ENCODE measurements at regions not wholly inside any gene's neighbourhood (a gene's known extent, or its start where the extent isn't known, plus 50 kb on each side); places are given as distances from the start of the nearest gene placed in this dataset.

GRCh38 chr2:128622371-128622770, 303.7 kb upstream of the HS6ST1 start:
- no peak for DNase-seq

GRCh38 chr2:128622955-128623620, 304.4 kb upstream of the HS6ST1 start:
- DNase-seq = no peak

GRCh38 chr2:128623776-128624761, 305.4 kb upstream of the HS6ST1 start:
- DNase-seq = no peak

GRCh38 chr2:128624956-128625355, 306.3 kb upstream of the HS6ST1 start:
- DNase-seq = no peak

- DNase-seq = no peak
Observed at GRCh38 chr2:128625421-128625820, 306.8 kb upstream of the HS6ST1 start.

- DNase-seq = no peak
Observed at GRCh38 chr2:128625963-128626759, 307.5 kb upstream of the HS6ST1 start.

- DNase-seq = no peak
Observed at GRCh38 chr2:128626760-128627511, 308.3 kb upstream of the HS6ST1 start.

- no peak for DNase-seq
Observed at GRCh38 chr2:128628206-128628605, 309.5 kb upstream of the HS6ST1 start.

GRCh38 chr2:128628996-128629395, 310.3 kb upstream of the HS6ST1 start:
- no peak for DNase-seq

GRCh38 chr2:128630974-128631697, 312.5 kb upstream of the HS6ST1 start:
- DNase-seq = no peak

GRCh38 chr2:128631698-128632500, 313.2 kb upstream of the HS6ST1 start:
- DNase-seq = no peak

GRCh38 chr2:128632501-128632800, 313.8 kb upstream of the HS6ST1 start:
- no peak for DNase-seq

GRCh38 chr2:128633501-128633900, 314.8 kb upstream of the HS6ST1 start:
- DNase-seq = no peak

GRCh38 chr2:128635361-128635900, 316.8 kb upstream of the HS6ST1 start:
- no peak for DNase-seq

GRCh38 chr2:128636802-128637147, 318.1 kb upstream of the HS6ST1 start:
- no peak for DNase-seq

GRCh38 chr2:128637481-128638155, 318.9 kb upstream of the HS6ST1 start:
- no peak for DNase-seq

- DNase-seq = no peak
Observed at GRCh38 chr2:128638341-128639119, 319.9 kb upstream of the HS6ST1 start.

- DNase-seq = no peak
Observed at GRCh38 chr2:128639120-128639477, 320.4 kb upstream of the HS6ST1 start.

- DNase-seq = no peak
Observed at GRCh38 chr2:128639693-128640092, 321.0 kb upstream of the HS6ST1 start.

Data from CD4-positive, alpha-beta T cell treated with Interleukin-6 for 4 hours (primary cell).